GM12873 (cell line): ENCODE measurements at regions not wholly inside any gene's neighbourhood (a gene's known extent, or its start where the extent isn't known, plus 50 kb on each side); places are given as distances from the start of the nearest gene placed in this dataset.

Source experiments
- TF ChIP-seq, protein P1 (sequence below): IDR thresholded peaks from 2 replicates; pipeline ENCODE4 v1.5.1; 2012; ENCODE audit warnings: low read depth, mild to moderate bottlenecking, moderate library complexity, low read length, control low read depth; ENCODE audit not compliant: insufficient read depth; ENCODE audit errors: missing control alignments

DNA sequence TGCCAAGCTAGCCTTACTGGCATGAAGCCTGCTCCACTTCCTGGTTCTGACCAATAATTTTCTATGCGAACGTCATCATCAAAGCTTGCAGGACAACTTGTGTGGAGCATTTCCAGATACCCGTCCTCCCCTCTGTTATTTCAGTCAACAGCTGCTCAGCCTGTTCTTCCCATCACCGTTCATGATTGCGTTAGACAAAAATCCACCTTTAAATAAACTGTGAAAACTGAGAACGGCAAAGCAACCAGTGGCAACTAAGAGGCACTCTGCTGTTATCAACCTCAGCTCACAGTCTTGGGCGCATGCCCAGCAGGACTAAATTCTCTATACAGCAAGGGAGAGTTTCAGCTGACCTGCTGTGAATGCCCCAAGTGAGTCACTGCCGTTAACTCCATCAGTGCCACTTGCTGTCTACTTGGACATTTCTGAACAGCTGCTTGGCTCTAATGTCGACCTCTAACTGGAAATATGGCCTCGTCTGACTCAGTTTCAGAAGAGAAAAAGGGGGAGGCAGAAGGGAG, 207.4 kb upstream of the RUNX1 start:
- TF ChIP-seq, protein P1, sequence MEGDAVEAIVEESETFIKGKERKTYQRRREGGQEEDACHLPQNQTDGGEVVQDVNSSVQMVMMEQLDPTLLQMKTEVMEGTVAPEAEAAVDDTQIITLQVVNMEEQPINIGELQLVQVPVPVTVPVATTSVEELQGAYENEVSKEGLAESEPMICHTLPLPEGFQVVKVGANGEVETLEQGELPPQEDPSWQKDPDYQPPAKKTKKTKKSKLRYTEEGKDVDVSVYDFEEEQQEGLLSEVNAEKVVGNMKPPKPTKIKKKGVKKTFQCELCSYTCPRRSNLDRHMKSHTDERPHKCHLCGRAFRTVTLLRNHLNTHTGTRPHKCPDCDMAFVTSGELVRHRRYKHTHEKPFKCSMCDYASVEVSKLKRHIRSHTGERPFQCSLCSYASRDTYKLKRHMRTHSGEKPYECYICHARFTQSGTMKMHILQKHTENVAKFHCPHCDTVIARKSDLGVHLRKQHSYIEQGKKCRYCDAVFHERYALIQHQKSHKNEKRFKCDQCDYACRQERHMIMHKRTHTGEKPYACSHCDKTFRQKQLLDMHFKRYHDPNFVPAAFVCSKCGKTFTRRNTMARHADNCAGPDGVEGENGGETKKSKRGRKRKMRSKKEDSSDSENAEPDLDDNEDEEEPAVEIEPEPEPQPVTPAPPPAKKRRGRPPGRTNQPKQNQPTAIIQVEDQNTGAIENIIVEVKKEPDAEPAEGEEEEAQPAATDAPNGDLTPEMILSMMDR, result no peak

DNA sequence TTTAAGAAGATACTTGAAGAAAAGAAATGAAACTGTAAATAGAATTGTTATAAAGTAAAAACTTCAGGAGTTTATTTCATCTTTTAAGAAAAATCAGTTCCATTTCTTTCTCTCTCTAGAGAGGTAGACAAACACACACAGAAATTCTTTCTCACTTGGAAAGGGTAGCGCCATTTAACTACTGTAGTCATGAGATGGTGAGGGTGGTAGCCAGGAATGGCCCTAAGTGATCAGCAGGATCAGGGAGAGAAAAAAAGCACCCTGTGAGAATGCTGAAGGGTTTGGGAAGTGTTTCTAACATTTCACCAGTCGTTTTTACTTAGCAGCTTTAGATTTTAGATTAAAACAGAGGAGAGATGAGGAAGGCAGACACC, 205.7 kb upstream of the RUNX1 start:
- TF ChIP-seq, protein P1, result no peak

DNA sequence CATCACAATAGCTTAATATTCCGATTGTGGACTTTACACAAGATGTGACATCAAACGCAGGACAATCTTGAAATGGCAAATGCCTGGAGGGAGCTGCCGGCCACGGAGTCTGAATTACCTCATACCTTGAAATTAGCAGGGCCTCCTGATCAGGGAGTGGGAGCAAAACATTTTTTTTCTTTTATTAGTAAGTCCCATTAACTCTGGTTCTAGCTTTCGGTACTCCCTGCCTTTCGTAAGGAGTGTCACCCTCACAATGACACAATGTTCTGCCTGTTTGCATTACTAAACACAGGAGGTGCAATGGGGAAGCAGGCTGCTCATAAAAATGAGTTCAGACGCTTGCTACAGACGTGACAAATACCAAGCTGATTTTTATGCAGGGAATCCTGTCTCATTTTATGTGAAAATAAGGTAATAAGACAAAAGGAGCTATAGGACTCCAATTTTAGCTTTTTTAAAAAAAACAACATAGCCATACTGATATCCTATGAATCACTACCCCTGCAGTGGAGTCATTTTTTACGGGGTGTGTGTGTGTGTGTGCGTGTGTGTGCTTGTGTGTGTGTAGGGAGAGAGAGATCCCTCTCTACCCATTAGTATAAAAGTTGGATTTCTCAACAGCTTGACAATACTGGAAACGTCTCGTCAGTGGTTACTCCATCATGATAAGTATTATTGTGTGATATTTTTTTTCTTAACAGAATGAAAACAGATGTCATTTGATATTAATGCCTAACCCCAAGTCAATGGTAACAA, 205.1 kb upstream of the RUNX1 start:
- TF ChIP-seq, protein P1, result no peak

DNA sequence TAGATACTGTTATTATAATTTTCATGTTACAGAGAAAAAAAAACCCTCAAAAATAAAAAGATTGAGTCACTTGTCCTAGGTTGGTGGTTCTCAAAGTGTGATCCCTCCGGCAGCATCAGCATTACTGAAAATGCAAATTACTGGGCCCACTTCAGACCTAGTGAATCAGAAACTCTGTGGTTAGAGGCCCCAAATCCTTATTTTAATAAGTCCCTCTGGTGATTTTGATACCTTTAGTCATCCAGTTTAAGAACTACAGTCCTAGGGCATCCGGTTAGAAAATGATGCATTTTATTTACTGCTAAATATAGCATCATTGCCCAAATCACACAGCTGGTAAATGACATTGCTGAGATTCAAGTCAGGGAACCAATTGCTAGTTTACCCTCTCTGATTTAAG, 203.7 kb upstream of the RUNX1 start:
- TF ChIP-seq, protein P1, result no peak

DNA sequence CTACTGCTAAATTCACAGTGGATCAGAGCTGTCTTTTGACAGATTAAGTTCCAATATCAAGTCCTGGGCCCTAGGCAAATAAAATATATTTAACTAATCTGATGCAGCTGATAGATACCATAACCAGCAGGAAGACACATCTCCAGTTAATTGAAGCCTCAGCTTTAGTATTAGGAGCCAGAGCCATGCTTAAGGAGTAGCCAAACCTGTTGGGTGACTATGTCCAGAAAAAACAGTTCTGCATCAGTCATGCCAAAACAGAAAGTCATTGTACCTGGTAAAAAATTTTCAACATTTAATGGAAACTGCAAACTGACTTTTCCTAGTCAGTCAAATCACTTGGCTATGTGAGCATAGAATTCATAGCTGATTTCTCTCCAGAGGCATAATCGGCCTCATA, 200.5 kb upstream of the RUNX1 start:
- TF ChIP-seq, protein P1, result no peak

DNA sequence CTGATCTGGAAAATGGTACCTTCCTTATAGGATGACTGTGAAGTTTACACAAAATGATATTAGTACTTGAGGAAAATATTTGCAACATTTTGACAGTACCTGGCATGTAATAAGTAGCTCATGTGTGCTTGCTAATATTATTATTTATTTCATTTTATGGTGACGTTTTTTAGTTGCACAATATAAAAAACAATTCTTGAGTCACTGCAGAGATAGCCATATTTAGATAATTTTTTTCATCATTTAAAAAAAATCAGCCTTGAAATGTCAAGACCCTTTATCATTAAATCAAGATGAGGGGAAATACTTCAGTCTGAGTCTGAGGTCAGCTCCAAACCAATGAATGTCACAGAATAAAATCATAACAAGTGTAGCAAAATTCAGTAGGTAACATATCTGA, 196.8 kb upstream of the RUNX1 start:
- TF ChIP-seq, protein P1, result no peak

DNA sequence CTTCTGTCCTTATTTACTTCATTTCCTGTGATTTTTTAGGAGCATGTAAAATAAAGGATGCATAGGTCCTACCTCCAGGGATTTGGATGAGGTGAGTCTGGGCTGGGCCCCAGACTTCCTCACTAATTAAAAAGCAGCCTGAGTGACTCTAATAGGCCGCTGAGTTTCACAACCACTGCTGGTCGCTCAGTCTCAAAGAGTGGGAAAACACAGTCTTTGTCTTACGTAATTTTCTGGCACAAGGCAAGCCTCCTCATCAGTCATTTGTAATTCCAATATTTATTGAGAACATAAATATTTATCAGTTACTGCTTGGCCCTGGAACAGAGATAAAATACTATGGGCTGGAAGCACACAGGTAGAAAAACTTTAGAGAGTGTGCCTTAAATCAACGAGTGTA, 195.4 kb upstream of the RUNX1 start:
- TF ChIP-seq, protein P1, result no peak
